LNCAP (cell line): ENCODE measurements at regions not wholly inside any gene's neighbourhood (a gene's known extent, or its start where the extent isn't known, plus 50 kb on each side); places are given as distances from the start of the nearest gene placed in this dataset.

Source experiments
- CTCF ChIP-seq: fragments of 450-650 bp; IDR thresholded peaks from 2 replicates; pipeline ENCODE4 v1.5.1; 2017; ENCODE audit warnings: mild to moderate bottlenecking

- TF ChIP-seq CTCF = no peak
Observed at GRCh38 chr13:80171096-80171495, 169.8 kb downstream of the SPRY2 start.

- TF ChIP-seq CTCF = no peak
Observed at GRCh38 chr13:80168089-80168850, 172.7 kb downstream of the SPRY2 start.

- no peak for TF ChIP-seq CTCF
Observed at GRCh38 chr13:80166352-80166751, 174.6 kb downstream of the SPRY2 start.

GRCh38 chr13:80164462-80164861, 176.5 kb downstream of the SPRY2 start:
- TF ChIP-seq CTCF = no peak

GRCh38 chr13:80161896-80162295, 179.0 kb downstream of the SPRY2 start:
- no peak for TF ChIP-seq CTCF

GRCh38 chr13:80161219-80161618, 179.7 kb downstream of the SPRY2 start:
- no peak for TF ChIP-seq CTCF

- TF ChIP-seq CTCF = no peak
Observed at GRCh38 chr13:80160110-80160509, 180.8 kb downstream of the SPRY2 start.
